ENCODE measurements at regions not wholly inside any gene's neighbourhood (a gene's known extent, or its start where the extent isn't known, plus 50 kb on each side); places are given as distances from the start of the nearest gene placed in this dataset.

- no peaks in the 10 kb centered on the region for H3K4me1 Mint-ChIP-seq
- no peaks in the 10 kb centered on the region for H3K36me3 Mint-ChIP-seq (ENCODE audit: low read depth)
- H3K27ac Mint-ChIP-seq: no peak overlapping the region
- H3K4me3 Mint-ChIP-seq: no peak overlapping the region
- H3K9me3 Mint-ChIP-seq: no peaks in the 10 kb centered on the region
- H3K27me3 Mint-ChIP-seq: no peaks in the 10 kb centered on the region
- no peak for ATAC-seq (replicated peaks)
Observed at GRCh38 chr3:13123013-13123654, 49.9 kb upstream of the IQSEC1 start.

All from activated T-helper 17 cell treated with anti-CD3 and anti-CD28 coated beads, Interleukin-2, amount 50 U/mL, for 72 hours (primary cell).